ENCODE measurements at regions not wholly inside any gene's neighbourhood (a gene's known extent, or its start where the extent isn't known, plus 50 kb on each side); places are given as distances from the start of the nearest gene placed in this dataset.

DNA sequence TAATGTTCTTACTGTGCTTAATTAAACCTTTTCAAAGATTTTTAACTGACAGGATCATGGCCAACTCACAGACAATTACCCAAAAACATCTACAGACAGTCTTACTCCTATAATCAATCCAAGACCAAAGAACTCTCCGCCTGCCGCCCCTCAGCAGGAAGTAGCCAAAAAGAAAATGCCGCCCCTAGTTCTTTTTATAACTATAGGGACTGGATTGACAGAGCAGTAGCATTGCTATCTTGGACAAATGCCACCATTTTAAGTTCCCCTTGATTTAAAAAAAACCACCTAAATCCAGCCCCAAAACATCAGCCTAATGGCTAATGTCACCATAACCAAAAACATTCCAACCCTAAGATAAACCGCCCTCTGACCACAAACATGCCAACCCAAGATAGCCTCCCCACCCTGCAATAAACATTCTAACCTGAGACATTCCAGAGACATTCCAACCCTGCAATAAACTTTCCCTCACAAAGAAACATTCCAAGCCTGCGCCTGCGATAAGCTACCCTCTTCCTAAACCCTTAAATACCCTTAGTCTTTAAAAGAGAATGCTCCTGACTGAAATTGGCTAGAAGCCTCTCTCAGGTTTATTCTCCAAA lies 77.0 kb downstream of the COQ2 start:
- DNase-seq (ENCODE audit: extremely low spot score, unreplicated experiment) = peak; percentile 4
- no peak for TF ChIP-seq CTCF (IDR thresholded peaks at IDR 0.05)
- no peak overlapping the region for H3K27ac Mint-ChIP-seq (ENCODE audit: unreplicated experiment)
- no peak overlapping the region for H3K4me3 Mint-ChIP-seq (ENCODE audit: unreplicated experiment)
- H3K36me3 Mint-ChIP-seq (ENCODE audit: unreplicated experiment) = no peaks in the 10 kb centered on the region
- peaks cover 11% of the 10 kb centered on the region for H3K4me1 Mint-ChIP-seq (ENCODE audit: unreplicated experiment)
- no peaks in the 10 kb centered on the region for H3K27me3 Mint-ChIP-seq (ENCODE audit: unreplicated experiment)
- peaks cover 10% of the 10 kb centered on the region for H3K9me3 Mint-ChIP-seq (ENCODE audit: unreplicated experiment)

DNA sequence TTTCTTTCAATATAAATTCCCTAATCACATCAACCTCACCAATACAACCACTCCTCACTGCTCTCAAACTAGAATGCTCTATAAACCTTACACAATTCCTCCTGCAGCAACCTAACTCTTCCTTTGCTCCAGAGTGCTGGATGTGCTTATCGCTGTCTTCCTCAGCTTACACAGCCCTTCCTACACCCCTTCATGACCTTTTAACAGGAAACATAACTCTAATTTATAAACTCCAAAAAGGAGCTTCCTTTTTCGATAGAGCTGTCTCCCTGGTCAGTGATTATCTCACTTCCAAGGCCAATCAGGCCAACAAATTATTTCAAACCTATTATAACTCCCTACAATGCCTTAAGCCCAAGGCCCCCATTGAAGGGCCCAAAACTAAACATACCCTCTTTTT lies 78.8 kb downstream of the COQ2 start:
- Mint-ChIP-seq H3K27me3 (ENCODE audit: unreplicated experiment) (no peaks in the 10 kb centered on the region), H3K4me3 (ENCODE audit: unreplicated experiment) (no peak overlapping the region), H3K9me3 (ENCODE audit: unreplicated experiment) (peaks cover 10% of the 10 kb centered on the region), H3K36me3 (ENCODE audit: unreplicated experiment) (no peaks in the 10 kb centered on the region), H3K4me1 (ENCODE audit: unreplicated experiment) (peaks cover 11% of the 10 kb centered on the region), H3K27ac (ENCODE audit: unreplicated experiment) (no peak overlapping the region)
- TF ChIP-seq CTCF (IDR thresholded peaks at IDR 0.05) = no peak
- no peak for DNase-seq (ENCODE audit: extremely low spot score, unreplicated experiment)

DNA sequence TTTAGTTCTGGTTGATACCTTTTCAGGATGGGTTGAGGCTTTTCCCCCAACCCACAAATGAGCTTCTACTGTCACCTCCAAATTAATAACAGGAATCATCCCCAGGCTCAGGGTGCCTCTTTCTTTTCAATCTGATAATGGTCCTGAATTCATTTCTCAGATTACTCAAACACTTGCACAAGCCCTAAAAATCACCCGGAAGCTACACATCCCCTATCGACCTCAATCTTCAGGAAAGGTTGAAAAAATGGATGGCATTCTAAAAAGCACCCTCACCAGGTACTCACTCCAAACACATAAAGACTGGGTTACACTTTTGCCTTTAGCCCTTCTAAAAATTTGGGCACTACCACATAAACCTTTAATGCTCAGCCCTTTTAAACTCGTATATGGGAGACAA lies 79.9 kb downstream of the COQ2 start:
- Mint-ChIP-seq H3K27ac (ENCODE audit: unreplicated experiment) (no peak overlapping the region), H3K27me3 (ENCODE audit: unreplicated experiment) (no peaks in the 10 kb centered on the region), H3K4me3 (ENCODE audit: unreplicated experiment) (no peak overlapping the region), H3K9me3 (ENCODE audit: unreplicated experiment) (peaks cover 10% of the 10 kb centered on the region), H3K36me3 (ENCODE audit: unreplicated experiment) (no peaks in the 10 kb centered on the region), H3K4me1 (ENCODE audit: unreplicated experiment) (peaks cover 11% of the 10 kb centered on the region)
- TF ChIP-seq CTCF (IDR thresholded peaks at IDR 0.05) = no peak
- no peak for DNase-seq (ENCODE audit: extremely low spot score, unreplicated experiment)

DNA sequence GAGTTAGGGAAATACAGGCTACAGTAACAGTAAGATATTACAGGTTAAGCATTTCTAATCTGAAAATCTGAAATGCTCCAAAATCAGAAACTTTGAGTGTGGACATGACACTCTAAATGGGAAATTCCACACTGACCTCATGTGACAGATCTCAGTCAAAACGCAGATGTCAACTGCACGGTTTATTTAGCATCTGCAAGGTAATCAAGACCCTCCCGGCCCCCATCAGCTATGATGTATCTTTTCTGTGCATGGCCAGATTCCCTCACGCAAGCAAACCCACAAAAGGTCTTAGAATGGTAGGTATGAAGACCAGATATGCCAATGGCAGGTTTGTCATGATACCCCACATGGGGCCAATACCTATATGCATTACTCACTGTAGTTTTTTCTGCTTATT lies 82.8 kb downstream of the COQ2 start:
- H3K4me1 Mint-ChIP-seq (ENCODE audit: unreplicated experiment) = no peaks in the 10 kb centered on the region
- no peak for TF ChIP-seq CTCF (IDR thresholded peaks at IDR 0.05)

GRCh38 chr4:83197555-83198235 lies 83.2 kb upstream of the PLAC8 start:
- H3K36me3 Mint-ChIP-seq (ENCODE audit: unreplicated experiment) = no peaks in the 10 kb centered on the region
- H3K4me1 Mint-ChIP-seq (ENCODE audit: unreplicated experiment) = no peaks in the 10 kb centered on the region
- no peak overlapping the region for H3K4me3 Mint-ChIP-seq (ENCODE audit: unreplicated experiment)
- H3K9me3 Mint-ChIP-seq (ENCODE audit: unreplicated experiment) = no peaks in the 10 kb centered on the region
- DNase-seq (ENCODE audit: extremely low spot score, unreplicated experiment) = no peak
- no peak for TF ChIP-seq CTCF (IDR thresholded peaks at IDR 0.05)
- no peak overlapping the region for H3K27ac Mint-ChIP-seq (ENCODE audit: unreplicated experiment)
- H3K27me3 Mint-ChIP-seq (ENCODE audit: unreplicated experiment) = no peaks in the 10 kb centered on the region

More for the DNA sequence above, 82.8 kb downstream of the COQ2 start:
- H3K27ac Mint-ChIP-seq (ENCODE audit: unreplicated experiment) = no peak overlapping the region
- DNase-seq (ENCODE audit: extremely low spot score, unreplicated experiment) = no peak
- no peaks in the 10 kb centered on the region for H3K9me3 Mint-ChIP-seq (ENCODE audit: unreplicated experiment)
- no peak overlapping the region for H3K4me3 Mint-ChIP-seq (ENCODE audit: unreplicated experiment)
- no peaks in the 10 kb centered on the region for H3K36me3 Mint-ChIP-seq (ENCODE audit: unreplicated experiment)
- H3K27me3 Mint-ChIP-seq (ENCODE audit: unreplicated experiment) = no peaks in the 10 kb centered on the region
